Astrocyte (in vitro differentiated cells and primary cell): ENCODE measurements at regions not wholly inside any gene's neighbourhood (a gene's known extent, or its start where the extent isn't known, plus 50 kb on each side); places are given as distances from the start of the nearest gene placed in this dataset.
"Not testable (repeated sequence)": the region's sequence is repeated elsewhere in the genome, so short reads cannot be mapped to it uniquely, and the experiment has no call there.

Source experiments
- DNase-seq: peaks from one replicate; pipeline ENCODE4 v3.0.0-alpha.2; 2010; ENCODE audit warnings: low read depth
- FAIRE-seq: peaks from 2 replicates; lab custom pipeline; 2011; peaks lifted over from hg19 to GRCh38; lab: Jason Lieb, UNC
- H2AFZ ChIP-seq: 2 replicates; pipeline ENCODE4 v1.6.0; 2012; ENCODE audit warnings: low read depth, low read length, inconsistent platforms
- H3K27ac ChIP-seq: 2 replicates; pipeline ENCODE4 v1.5.1; 2011; ENCODE audit warnings: low read depth, low read length, inconsistent platforms
- H3K27me3 ChIP-seq: 2 replicates; pipeline ENCODE4 v1.6.0; 2011; ENCODE audit warnings: low read length, inconsistent platforms; ENCODE audit not compliant: insufficient read depth
- H3K36me3 ChIP-seq: 2 replicates; pipeline ENCODE4 v1.5.1; 2011; ENCODE audit warnings: low read length, inconsistent platforms; ENCODE audit not compliant: insufficient read depth
- H3K4me1 ChIP-seq: 2 replicates; pipeline ENCODE4 v1.5.1; 2011; ENCODE audit warnings: low read length, inconsistent platforms; ENCODE audit not compliant: insufficient read depth
- H3K4me2 ChIP-seq: 2 replicates; pipeline ENCODE4 v1.6.0; 2012; ENCODE audit warnings: low read length, inconsistent platforms
- H3K4me3 ChIP-seq: 2 replicates; pipeline ENCODE4 v1.5.1; 2011; ENCODE audit warnings: low read depth, mild to moderate bottlenecking, low read length, inconsistent platforms; ENCODE audit not compliant: insufficient read depth
- H3K79me2 ChIP-seq: 2 replicates; pipeline ENCODE4 v1.6.0; 2012; ENCODE audit warnings: mild to moderate bottlenecking, low read length, inconsistent platforms; ENCODE audit not compliant: insufficient read depth
- H3K9ac ChIP-seq: 2 replicates; pipeline ENCODE4 v1.6.0; 2012; ENCODE audit warnings: mild to moderate bottlenecking, low read length, inconsistent platforms
- H3K9me3 ChIP-seq: 2 replicates; pipeline ENCODE4 v1.5.1; 2012; ENCODE audit warnings: low read depth, mild to moderate bottlenecking, low read length, inconsistent platforms; ENCODE audit not compliant: insufficient read depth
- H4K20me1 ChIP-seq: 2 replicates; pipeline ENCODE4 v1.6.0; 2012; ENCODE audit warnings: low read length, inconsistent platforms; ENCODE audit not compliant: insufficient read depth
- H3K27ac Mint-ChIP-seq: one replicate; pipeline ENCODE4 v1.8.0; 2021; ENCODE audit warnings: mild to moderate bottlenecking, mixed read lengths; ENCODE audit not compliant: unreplicated experiment
- H3K27me3 Mint-ChIP-seq: one replicate; pipeline ENCODE4 v1.8.0; 2021; ENCODE audit warnings: low read depth, mixed read lengths; ENCODE audit not compliant: unreplicated experiment
- H3K36me3 Mint-ChIP-seq: one replicate; pipeline ENCODE4 v1.8.0; 2021; ENCODE audit warnings: low read depth, mixed read lengths; ENCODE audit not compliant: unreplicated experiment
- H3K4me1 Mint-ChIP-seq: one replicate; pipeline ENCODE4 v1.8.0; 2021; ENCODE audit warnings: low read depth, mixed read lengths; ENCODE audit not compliant: unreplicated experiment
- H3K4me3 Mint-ChIP-seq: one replicate; pipeline ENCODE4 v1.8.0; 2021; ENCODE audit warnings: mild to moderate bottlenecking, moderate library complexity, mixed read lengths; ENCODE audit not compliant: unreplicated experiment
- H3K9me3 Mint-ChIP-seq: one replicate; pipeline ENCODE4 v1.8.0; 2021; ENCODE audit warnings: mild to moderate bottlenecking, mixed read lengths; ENCODE audit not compliant: unreplicated experiment
- EZH2 ChIP-seq: IDR thresholded peaks from 2 replicates; pipeline ENCODE4 v1.6.1; 2012; ENCODE audit warnings: mild to moderate bottlenecking, low read length, inconsistent platforms; ENCODE audit not compliant: insufficient read depth
- TF ChIP-seq, protein P1 (sequence below): IDR thresholded peaks from 2 replicates; pipeline ENCODE4 v1.5.1; 2011; ENCODE audit warnings: low read depth, mild to moderate bottlenecking, inconsistent platforms, low read length, moderate library complexity; ENCODE audit not compliant: insufficient read depth

GRCh38 chr2:149761611-149762010 lies 174.0 kb upstream of the MMADHC start:
- no peaks in the 10 kb centered on the region for H4K20me1 ChIP-seq
- H3K4me1 Mint-ChIP-seq, result no peaks in the 10 kb centered on the region
- H3K79me2 ChIP-seq, result no peaks in the 10 kb centered on the region
- FAIRE-seq (no peak), DNase-seq (no peak)
- no peaks in the 10 kb centered on the region for H3K36me3 Mint-ChIP-seq
- TF ChIP-seq, protein P1, sequence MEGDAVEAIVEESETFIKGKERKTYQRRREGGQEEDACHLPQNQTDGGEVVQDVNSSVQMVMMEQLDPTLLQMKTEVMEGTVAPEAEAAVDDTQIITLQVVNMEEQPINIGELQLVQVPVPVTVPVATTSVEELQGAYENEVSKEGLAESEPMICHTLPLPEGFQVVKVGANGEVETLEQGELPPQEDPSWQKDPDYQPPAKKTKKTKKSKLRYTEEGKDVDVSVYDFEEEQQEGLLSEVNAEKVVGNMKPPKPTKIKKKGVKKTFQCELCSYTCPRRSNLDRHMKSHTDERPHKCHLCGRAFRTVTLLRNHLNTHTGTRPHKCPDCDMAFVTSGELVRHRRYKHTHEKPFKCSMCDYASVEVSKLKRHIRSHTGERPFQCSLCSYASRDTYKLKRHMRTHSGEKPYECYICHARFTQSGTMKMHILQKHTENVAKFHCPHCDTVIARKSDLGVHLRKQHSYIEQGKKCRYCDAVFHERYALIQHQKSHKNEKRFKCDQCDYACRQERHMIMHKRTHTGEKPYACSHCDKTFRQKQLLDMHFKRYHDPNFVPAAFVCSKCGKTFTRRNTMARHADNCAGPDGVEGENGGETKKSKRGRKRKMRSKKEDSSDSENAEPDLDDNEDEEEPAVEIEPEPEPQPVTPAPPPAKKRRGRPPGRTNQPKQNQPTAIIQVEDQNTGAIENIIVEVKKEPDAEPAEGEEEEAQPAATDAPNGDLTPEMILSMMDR, result no peak
- no peak for TF ChIP-seq EZH2
- no peaks in the 10 kb centered on the region for H3K27me3 ChIP-seq
- H3K9me3 ChIP-seq, result no peaks in the 10 kb centered on the region
- no peak overlapping the region for H2AFZ ChIP-seq
- no peaks in the 10 kb centered on the region for H3K9me3 Mint-ChIP-seq
- no peak overlapping the region for H3K27ac ChIP-seq
- no peak overlapping the region for H3K4me2 ChIP-seq
- no peak overlapping the region for H3K27ac Mint-ChIP-seq
- H3K9ac ChIP-seq, result no peak overlapping the region
- no peak overlapping the region for H3K4me3 Mint-ChIP-seq
- H3K36me3 ChIP-seq, result no peaks in the 10 kb centered on the region
- H3K4me3 ChIP-seq, result no peak overlapping the region
- no peaks in the 10 kb centered on the region for H3K4me1 ChIP-seq
- no peaks in the 10 kb centered on the region for H3K27me3 Mint-ChIP-seq

DNA sequence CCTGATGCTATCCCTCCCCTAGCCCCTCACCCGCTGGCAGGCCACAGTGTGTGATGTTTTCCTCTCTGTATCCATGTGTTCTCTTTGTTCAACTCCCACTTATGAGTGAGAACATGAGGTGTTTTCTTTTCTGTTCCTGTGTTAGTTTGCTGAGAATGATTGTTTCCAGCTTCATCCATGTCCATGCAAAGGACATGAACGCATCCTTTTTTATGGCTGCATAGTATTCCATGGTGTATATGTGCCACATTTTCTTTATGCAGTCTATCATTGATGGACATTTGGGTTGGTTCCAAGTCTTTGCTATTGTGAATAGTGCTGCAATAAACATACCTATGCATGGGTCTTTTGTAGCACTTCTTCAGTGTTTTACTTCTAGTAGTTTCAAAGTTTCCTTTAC lies 171.8 kb upstream of the MMADHC start:
- DNase-seq, H2AFZ ChIP-seq, H3K4me2 ChIP-seq, H3K36me3 Mint-ChIP-seq, H3K9ac ChIP-seq, FAIRE-seq, H3K9me3 ChIP-seq, H4K20me1 ChIP-seq, H3K27me3 ChIP-seq, H3K27me3 Mint-ChIP-seq, H3K79me2 ChIP-seq, H3K27ac Mint-ChIP-seq, H3K9me3 Mint-ChIP-seq, H3K27ac ChIP-seq, H3K4me1 Mint-ChIP-seq, H3K4me1 ChIP-seq, H3K4me3 Mint-ChIP-seq, H3K36me3 ChIP-seq, H3K4me3 ChIP-seq: not testable (repeated sequence)

GRCh38 chr2:149754722-149755121 lies 167.1 kb upstream of the MMADHC start:
- not testable (repeated sequence) for H3K27ac ChIP-seq, H2AFZ ChIP-seq, H3K4me2 ChIP-seq, H3K27me3 Mint-ChIP-seq, H3K9ac ChIP-seq, H3K9me3 ChIP-seq, H3K27me3 ChIP-seq, DNase-seq, H3K4me3 ChIP-seq, H3K4me3 Mint-ChIP-seq, H3K36me3 Mint-ChIP-seq, H4K20me1 ChIP-seq, H3K4me1 ChIP-seq, H3K36me3 ChIP-seq, H3K79me2 ChIP-seq, FAIRE-seq, H3K4me1 Mint-ChIP-seq, H3K27ac Mint-ChIP-seq
- peaks cover 14% of the 10 kb centered on the region for H3K9me3 Mint-ChIP-seq

GRCh38 chr2:149747456-149747855 lies 159.9 kb upstream of the MMADHC start:
- H3K27ac ChIP-seq, result no peak overlapping the region
- no peak overlapping the region for H3K4me3 Mint-ChIP-seq
- H4K20me1 ChIP-seq, result no peaks in the 10 kb centered on the region
- H3K27ac Mint-ChIP-seq, result peak overlapping the region; percentile 23
- H3K9ac ChIP-seq, result no peak overlapping the region
- H3K4me1 Mint-ChIP-seq, result peaks cover 33% of the 10 kb centered on the region
- H3K4me3 ChIP-seq, result no peak overlapping the region
- H3K9me3 ChIP-seq, result no peaks in the 10 kb centered on the region
- TF ChIP-seq EZH2, result no peak
- TF ChIP-seq, protein P1, result no peak
- no peaks in the 10 kb centered on the region for H3K27me3 Mint-ChIP-seq
- H3K9me3 Mint-ChIP-seq, result no peaks in the 10 kb centered on the region
- no peak overlapping the region for H3K4me2 ChIP-seq
- H3K27me3 ChIP-seq, result no peaks in the 10 kb centered on the region
- H3K4me1 ChIP-seq, result peaks cover 21% of the 10 kb centered on the region
- no peaks in the 10 kb centered on the region for H3K36me3 Mint-ChIP-seq
- DNase-seq (peak; percentile 52), FAIRE-seq (no peak)
- H3K79me2 ChIP-seq, result no peaks in the 10 kb centered on the region
- no peaks in the 10 kb centered on the region for H3K36me3 ChIP-seq
- no peak overlapping the region for H2AFZ ChIP-seq
